UCSD-AML1 (cell line): ENCODE measurements at regions not wholly inside any gene's neighbourhood (a gene's known extent, or its start where the extent isn't known, plus 50 kb on each side); places are given as distances from the start of the nearest gene placed in this dataset.
"Not testable (repeated sequence)": the region's sequence is repeated elsewhere in the genome, so short reads cannot be mapped to it uniquely, and the experiment has no call there.

ENCODE experiments used
- DNase-seq: peaks from one replicate; lab custom pipeline; 2025; ENCODE audit not compliant: unreplicated experiment; lab: John Stamatoyannopoulos, UW

GRCh38 chr21:15119486-15119885 lies 54.7 kb upstream of the NRIP1 start:
- no peak for DNase-seq

- no peak for DNase-seq
Measured at GRCh38 chr21:15121097-15121654, 56.4 kb upstream of the NRIP1 start.

- no peak for DNase-seq
Measured at GRCh38 chr21:15121655-15122120, 56.9 kb upstream of the NRIP1 start.

GRCh38 chr21:15122241-15122640 lies 57.4 kb upstream of the NRIP1 start:
- no peak for DNase-seq

DNA sequence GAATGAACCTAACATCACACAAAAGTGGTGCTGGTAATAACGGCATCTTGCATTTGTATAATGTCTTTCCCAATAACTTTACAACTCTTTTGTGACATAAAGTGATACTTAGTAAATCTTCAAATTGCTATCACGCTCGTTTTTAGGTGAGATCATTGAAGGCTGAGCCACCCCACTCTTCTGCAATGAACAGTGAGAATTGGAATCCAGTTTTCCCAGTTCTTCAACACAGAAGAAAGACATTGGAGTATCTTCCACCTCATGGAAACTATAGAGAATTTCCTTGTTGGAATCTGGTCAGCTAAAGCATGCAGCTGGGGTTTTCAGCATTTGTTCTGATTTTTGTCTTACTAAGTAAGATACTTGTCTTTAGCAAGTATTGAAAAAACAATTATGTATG lies 59.9 kb upstream of the NRIP1 start:
- DNase-seq, result no peak

GRCh38 chr21:15126948-15127347 lies 62.1 kb upstream of the NRIP1 start:
- DNase-seq, result no peak

- no peak for DNase-seq
Measured at GRCh38 chr21:15127437-15127836, 62.6 kb upstream of the NRIP1 start.

DNA sequence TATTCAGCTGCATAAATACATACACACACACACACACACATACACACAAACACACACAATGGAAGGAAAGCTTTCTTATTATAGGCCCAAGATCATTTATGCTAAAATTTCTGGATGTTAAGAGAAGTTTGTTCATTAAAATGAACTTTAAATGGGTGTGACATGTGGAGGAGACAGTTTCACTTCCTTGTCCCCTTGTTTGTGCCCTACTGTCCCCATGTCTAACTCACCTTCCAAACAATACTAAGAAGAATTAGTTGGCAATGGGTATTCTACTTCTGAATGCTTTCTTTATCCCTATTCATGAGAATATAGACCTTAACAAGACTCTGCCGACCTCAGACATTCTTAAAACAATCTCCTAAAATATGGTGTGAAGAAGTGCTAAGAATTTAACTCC lies 63.5 kb upstream of the NRIP1 start:
- DNase-seq, result no peak

GRCh38 chr21:15128714-15129113 lies 63.9 kb upstream of the NRIP1 start:
- DNase-seq, result not testable (repeated sequence)

GRCh38 chr21:15130326-15130725 lies 65.5 kb upstream of the NRIP1 start:
- DNase-seq, result no peak

DNA sequence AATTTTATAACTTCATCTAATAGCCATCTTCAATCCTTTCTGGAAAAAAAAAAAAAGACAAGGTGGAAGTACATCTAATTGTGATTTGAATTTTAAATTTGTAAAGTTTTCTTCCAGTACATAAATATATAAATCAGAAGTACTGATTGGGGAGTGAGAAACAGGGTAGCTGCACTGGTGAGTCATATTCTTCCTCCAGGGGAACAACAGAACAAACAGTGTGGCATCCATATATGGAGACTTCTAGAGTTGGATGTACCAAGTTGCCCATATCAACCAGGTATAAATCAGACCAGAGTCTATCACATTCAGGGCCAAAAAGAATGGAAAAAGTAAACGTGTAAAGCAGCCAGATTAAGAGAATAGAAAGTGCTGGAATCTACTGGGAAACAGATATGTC lies 66.0 kb upstream of the NRIP1 start:
- DNase-seq, result no peak

- no peak for DNase-seq
Measured at GRCh38 chr21:15132781-15133180, 68.0 kb upstream of the NRIP1 start.

DNA sequence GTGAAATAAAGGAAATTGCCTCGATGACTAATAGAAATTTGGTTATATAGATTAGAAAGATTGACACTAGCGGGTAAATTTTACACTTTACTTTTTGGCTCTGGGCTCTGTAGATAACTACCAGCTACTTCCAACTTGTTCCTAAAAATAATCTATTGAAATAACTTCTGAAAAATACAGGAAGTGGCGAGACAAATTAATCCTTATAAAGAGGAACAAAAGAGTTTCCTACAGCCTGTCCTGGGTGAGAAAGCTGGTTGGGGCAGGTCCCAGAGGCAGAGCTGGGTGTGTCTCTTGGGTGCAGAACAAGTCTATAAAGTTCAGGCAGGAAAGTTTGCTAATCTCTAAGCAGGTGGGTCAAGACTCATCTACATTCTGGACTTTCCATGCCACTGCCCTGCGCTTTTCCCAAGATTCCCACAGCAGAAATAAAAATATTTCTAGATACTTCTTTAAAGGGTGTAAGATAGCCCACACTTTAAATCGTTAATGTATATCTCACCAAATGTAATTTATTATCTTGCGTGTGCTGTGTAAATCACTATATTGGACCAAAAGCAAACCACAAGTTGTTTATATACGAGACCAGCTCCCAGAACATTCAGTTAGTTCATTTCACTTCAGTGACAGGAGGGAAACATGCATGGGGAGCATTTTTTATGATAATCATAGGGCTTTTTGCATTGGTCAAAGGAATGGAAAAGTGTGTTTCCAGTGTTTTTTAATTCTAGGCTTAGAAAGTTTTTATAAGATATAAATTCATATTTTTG lies 70.1 kb upstream of the NRIP1 start:
- peak; percentile 73 for DNase-seq

DNA sequence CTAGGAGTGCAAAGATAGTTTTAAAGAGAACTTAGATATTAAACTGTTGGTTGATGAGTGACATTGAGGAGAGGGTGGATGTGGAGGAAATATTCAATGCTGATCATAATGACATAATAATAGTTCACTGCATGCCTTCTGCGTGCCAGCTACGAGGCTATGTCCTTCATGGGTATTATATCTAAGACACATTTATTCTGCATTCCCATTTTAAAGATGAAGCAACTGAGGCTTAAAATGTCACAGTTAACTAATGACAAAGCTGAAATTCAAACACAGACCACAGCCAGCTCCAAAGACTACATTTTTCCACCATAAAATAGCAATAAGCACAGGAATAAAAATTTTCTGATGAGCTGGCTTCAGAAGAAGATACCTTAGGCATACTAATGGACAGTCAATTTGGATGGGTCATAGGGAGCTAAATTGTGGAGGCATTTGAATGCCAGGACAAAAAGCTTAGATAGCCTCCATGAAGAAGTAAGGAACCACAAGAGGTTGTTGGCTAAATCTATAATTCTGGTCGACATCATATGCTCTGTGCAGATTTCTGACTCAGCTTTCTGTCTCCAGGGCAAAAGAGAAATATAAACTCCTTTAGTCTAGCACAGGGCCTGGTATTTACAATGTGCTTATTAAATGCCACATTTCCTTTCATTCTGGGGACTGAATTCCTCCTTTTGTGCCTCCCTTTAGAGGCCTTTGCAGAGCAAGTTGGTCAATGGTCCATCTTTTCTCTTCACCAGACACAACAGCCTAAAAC lies 71.2 kb upstream of the NRIP1 start:
- DNase-seq, result no peak

DNA sequence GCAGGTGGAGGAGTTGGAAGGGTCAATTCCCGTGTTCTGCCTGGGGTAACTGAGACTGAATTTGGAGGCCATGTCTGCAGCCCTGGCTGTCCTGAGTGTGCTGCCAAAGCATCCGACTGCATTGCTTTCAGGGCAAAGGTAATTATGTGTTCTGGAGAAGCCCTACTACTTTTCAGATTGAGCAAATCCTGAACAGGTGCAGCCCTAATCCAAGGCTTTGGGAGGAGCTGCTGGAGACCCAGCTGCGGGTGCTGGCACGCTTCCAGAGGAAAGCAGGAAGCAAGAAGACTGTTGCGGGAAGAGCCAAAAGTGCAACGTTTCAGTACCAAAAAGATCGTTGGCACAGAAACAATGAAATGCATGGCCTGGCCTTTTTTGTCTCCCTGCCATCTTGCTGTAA lies 73.7 kb upstream of the NRIP1 start:
- DNase-seq, result peak; percentile 21

- no peak for DNase-seq
Measured at GRCh38 chr21:15139898-15140297, 75.1 kb upstream of the NRIP1 start.

DNA sequence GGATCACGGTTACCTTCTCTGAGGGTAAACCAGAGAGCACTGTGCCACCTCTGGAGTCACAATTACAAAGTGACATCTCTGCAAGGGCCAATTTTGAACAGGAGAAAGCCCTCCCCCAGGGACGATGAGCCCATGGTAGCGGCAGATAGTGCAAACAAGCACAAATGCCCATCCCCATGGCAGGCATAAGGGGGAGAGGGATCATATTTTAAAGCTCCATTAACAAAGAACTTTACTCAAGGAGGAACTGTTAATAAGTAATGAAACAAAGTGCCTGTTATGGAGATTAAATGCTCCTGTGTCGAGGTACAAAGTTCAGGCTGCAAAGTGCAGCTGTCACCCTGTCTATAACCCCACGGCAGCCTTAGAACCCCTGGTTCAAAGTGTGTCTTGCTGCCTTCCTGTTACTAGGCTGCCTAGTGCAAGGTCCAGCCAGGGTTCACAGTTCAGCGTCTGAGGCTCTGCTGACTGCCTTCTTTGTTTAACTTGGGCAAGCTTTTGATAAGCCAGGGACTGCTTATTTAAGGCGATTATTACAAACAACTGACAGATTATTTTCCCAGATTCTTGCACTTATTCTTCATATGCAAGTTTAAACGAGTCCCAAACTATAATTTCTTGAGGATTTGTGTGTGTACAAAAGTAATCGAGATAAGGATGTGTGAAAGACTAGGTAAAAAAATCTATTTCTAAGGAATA lies 75.7 kb upstream of the NRIP1 start:
- peak; percentile 32 for DNase-seq

- DNase-seq, result peak; percentile 9
Measured at GRCh38 chr21:15141261-15141970, 76.6 kb upstream of the NRIP1 start.

DNA sequence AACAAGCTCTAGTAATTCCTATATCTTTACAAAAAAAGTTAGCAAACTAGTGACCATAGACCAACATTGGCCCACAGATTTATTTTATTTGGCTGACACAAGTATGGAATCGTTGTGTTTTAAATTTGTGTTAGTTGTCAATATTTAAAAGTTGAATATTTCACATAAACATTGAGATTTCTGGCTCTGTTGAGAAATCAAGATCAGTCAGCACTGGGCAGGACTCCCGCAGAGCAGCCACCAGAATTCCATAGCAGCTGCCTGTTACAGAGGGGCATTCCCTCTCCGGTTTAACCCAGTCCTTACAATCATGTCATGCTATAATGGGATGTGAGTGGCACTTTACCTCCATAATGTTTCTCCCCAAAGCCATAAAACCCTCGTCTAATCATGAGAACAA lies 79.2 kb upstream of the NRIP1 start:
- no peak for DNase-seq

GRCh38 chr21:15148437-15148836 lies 83.6 kb upstream of the NRIP1 start:
- DNase-seq, result no peak
